ENCODE measurements at regions not wholly inside any gene's neighbourhood (a gene's known extent, or its start where the extent isn't known, plus 50 kb on each side); places are given as distances from the start of the nearest gene placed in this dataset.

- Histone ChIP-seq H3K27ac (no peak overlapping the region), H3K9me3 (no peaks in the 10 kb centered on the region), H3K36me3 (ENCODE audit: low read depth, missing control alignments) (no peaks in the 10 kb centered on the region), H3K4me1 (no peaks in the 10 kb centered on the region), H3K27me3 (no peaks in the 10 kb centered on the region), H3K4me3 (no peak overlapping the region)
- intact Hi-C loops (cut with DNase I; ENCODE audit: low total_unique reads), result no loop called here
- no peak for DNase-seq
- WGBS, 2 donors, result 65 to 86% methylated on average over 1 of the region's 1 CpG
- no peak for TF ChIP-seq POLR2A (IDR thresholded peaks at IDR 0.05)
- TF ChIP-seq CTCF (IDR thresholded peaks at IDR 0.05), result no peak
Observed at GRCh38 chr13:103521532-103521931, 455.3 kb upstream of the SLC10A2 start.

GRCh38 chr13:103517768-103518102 lies 451.5 kb upstream of the SLC10A2 start:
- H3K9me3 ChIP-seq, result no peaks in the 10 kb centered on the region
- TF ChIP-seq CTCF (IDR thresholded peaks at IDR 0.05) (no peak), POLR2A (IDR thresholded peaks at IDR 0.05) (no peak)
- H3K4me1 ChIP-seq, result no peaks in the 10 kb centered on the region
- H3K4me3 ChIP-seq, result no peak overlapping the region
- no peaks in the 10 kb centered on the region for H3K36me3 ChIP-seq (ENCODE audit: low read depth, missing control alignments)
- WGBS, 2 donors, result 74 to 78% methylated on average over 2 of the region's 2 CpGs
- no peak for DNase-seq
- H3K27ac ChIP-seq, result no peak overlapping the region
- intact Hi-C loops (cut with DNase I; ENCODE audit: low total_unique reads), result no loop called here
- H3K27me3 ChIP-seq, result no peaks in the 10 kb centered on the region

GRCh38 chr13:103517066-103517767 lies 451.0 kb upstream of the SLC10A2 start:
- Histone ChIP-seq H3K9me3 (no peaks in the 10 kb centered on the region), H3K36me3 (ENCODE audit: low read depth, missing control alignments) (no peaks in the 10 kb centered on the region), H3K4me3 (no peak overlapping the region), H3K27me3 (no peaks in the 10 kb centered on the region), H3K4me1 (no peaks in the 10 kb centered on the region), H3K27ac (no peak overlapping the region)
- TF ChIP-seq POLR2A (IDR thresholded peaks at IDR 0.05) (no peak), CTCF (IDR thresholded peaks at IDR 0.05) (no peak)
- no peak for DNase-seq
- WGBS, 2 donors, result 63 to 72% methylated on average over 3 of the region's 3 CpGs
- intact Hi-C loops (cut with DNase I; ENCODE audit: low total_unique reads), result no loop called here

- TF ChIP-seq POLR2A (IDR thresholded peaks at IDR 0.05) (no peak), CTCF (IDR thresholded peaks at IDR 0.05) (no peak)
- WGBS, 2 donors, result 88 to 89% methylated on average over 6 of the region's 6 CpGs
- DNase-seq, result no peak
- H3K4me3 ChIP-seq, result no peak overlapping the region
- H3K9me3 ChIP-seq, result no peaks in the 10 kb centered on the region
- no peaks in the 10 kb centered on the region for H3K4me1 ChIP-seq
- H3K27ac ChIP-seq, result no peak overlapping the region
- H3K27me3 ChIP-seq, result no peaks in the 10 kb centered on the region
- intact Hi-C loops (cut with DNase I; ENCODE audit: low total_unique reads), result no loop called here
- H3K36me3 ChIP-seq (ENCODE audit: low read depth, missing control alignments), result no peaks in the 10 kb centered on the region
Observed at GRCh38 chr13:103516015-103516795, 450.0 kb upstream of the SLC10A2 start.
